Peyer's patch (tissue), 4 donors: ENCODE measurements at regions not wholly inside any gene's neighbourhood (a gene's known extent, or its start where the extent isn't known, plus 50 kb on each side); places are given as distances from the start of the nearest gene placed in this dataset.

Source experiments
- POLR2A ChIP-seq, 2 donors: fragments of 450-650 bp; IDR thresholded peaks; one replicate each; pipeline ENCODE4 v1.5.1; 2017; ENCODE audit warnings: antibody characterized with exemption in 2 of 2, mild to moderate bottlenecking in 2 of 2, moderate library complexity in 2 of 2
- TF ChIP-seq, protein P1 (sequence below), 6 experiments: fragments of 450-650 bp in 4 of 6; fragments of 200-600 bp in 2 of 6; sonication (generic) in 1 of 6; IDR thresholded peaks; one replicate each; pipeline ENCODE4 v1.5.1; 2017 to 2019; ENCODE audit warnings: antibody characterized with exemption in 6 of 6, mild to moderate bottlenecking in 3 of 6, moderate library complexity in 1 of 6

DNA sequence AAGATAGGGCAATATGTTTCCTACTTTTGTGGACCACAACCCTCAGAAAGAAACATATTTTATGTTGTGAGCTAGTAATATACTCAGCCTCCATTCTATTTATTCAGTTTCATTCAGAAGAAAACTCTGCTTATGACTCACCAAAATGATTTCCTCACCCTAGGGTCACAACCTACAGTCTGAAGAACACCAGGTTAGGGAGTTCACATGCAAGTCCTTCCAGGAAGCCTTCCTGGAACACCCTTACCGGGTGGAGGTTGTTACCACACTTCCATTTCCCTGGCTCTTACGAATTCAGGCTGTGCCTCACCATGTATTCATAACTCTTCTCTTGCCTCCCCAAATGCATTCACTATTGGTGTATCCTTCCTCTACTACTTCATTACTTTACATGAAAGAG is 228.0 kb upstream of the ADAMTS9 start:
- no peak for TF ChIP-seq POLR2A (IDR thresholded peaks at IDR 0.05)
- TF ChIP-seq, protein P1, sequence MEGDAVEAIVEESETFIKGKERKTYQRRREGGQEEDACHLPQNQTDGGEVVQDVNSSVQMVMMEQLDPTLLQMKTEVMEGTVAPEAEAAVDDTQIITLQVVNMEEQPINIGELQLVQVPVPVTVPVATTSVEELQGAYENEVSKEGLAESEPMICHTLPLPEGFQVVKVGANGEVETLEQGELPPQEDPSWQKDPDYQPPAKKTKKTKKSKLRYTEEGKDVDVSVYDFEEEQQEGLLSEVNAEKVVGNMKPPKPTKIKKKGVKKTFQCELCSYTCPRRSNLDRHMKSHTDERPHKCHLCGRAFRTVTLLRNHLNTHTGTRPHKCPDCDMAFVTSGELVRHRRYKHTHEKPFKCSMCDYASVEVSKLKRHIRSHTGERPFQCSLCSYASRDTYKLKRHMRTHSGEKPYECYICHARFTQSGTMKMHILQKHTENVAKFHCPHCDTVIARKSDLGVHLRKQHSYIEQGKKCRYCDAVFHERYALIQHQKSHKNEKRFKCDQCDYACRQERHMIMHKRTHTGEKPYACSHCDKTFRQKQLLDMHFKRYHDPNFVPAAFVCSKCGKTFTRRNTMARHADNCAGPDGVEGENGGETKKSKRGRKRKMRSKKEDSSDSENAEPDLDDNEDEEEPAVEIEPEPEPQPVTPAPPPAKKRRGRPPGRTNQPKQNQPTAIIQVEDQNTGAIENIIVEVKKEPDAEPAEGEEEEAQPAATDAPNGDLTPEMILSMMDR (IDR thresholded peaks at IDR 0.05) = no peak
